HG02943 (cell line): ENCODE measurements at regions not wholly inside any gene's neighbourhood (a gene's known extent, or its start where the extent isn't known, plus 50 kb on each side); places are given as distances from the start of the nearest gene placed in this dataset.
"Not testable (repeated sequence)": the region's sequence is repeated elsewhere in the genome, so short reads cannot be mapped to it uniquely, and the experiment has no call there.

Experiments used
- ATAC-seq: cut with Tn5 transposase; IDR thresholded peaks from one replicate; pipeline ENCODE4 v1.9.1; 2021; ENCODE audit warnings: mild to moderate bottlenecking, low read depth, moderate library complexity; ENCODE audit not compliant: unreplicated experiment

DNA sequence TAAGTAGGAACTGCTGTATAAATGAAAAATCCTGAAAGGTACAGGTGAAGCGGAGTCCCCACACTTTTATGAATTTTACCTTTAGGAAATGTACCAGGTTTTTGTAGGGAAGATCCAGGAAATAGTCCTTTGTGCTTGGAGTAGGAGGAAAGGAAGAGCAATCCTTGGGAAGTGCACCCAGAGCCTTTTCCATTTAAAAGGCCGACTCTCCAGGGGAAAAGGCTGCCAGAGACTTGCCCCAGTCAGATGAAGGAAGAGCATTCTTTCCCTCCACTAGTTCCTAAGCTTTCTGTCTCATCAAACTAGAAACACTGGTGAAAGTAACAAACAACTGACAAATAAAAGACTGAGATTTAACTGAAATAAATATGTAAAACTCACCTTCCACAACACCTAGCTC, 779.4 kb upstream of the CDH6 start:
- no peak for ATAC-seq

DNA sequence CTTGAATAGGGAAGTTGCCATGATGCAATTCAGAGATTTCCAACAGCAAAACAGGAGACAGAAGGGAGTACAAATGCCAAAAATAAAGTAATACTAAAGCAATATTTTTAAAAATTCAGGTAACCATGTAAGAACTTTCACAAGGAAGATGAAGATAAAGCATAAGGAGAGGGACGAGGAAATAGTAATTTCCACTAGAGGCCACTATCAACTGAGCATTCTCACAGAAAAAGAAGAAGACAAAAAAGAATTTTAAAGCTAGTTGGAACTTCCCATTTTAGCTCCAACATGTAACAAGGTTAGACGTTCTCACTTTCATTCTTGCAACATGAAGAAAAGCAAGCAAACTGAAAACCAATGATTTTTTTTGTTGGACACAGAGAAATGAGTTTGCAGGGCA, 779.9 kb upstream of the CDH6 start:
- no peak for ATAC-seq

DNA sequence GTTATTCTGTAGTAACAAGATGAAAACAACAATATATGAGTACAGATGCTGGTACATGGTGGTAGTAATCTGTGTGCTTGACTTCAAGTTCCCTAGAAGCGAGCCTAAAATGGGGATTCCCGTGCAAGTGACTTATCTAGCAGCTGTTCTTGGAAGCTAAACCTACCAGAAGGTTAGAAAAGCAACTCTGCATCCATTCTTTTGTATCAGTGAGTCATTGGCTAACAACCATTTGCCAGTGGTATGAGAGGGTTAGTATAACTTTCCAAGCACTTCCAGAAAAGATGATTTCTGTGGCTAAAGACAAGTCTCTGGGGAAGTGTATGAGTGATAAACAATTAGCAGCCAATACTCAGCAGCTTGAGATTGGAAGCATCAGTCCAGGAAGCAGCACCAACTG, 787.7 kb upstream of the CDH6 start:
- ATAC-seq = no peak

DNA sequence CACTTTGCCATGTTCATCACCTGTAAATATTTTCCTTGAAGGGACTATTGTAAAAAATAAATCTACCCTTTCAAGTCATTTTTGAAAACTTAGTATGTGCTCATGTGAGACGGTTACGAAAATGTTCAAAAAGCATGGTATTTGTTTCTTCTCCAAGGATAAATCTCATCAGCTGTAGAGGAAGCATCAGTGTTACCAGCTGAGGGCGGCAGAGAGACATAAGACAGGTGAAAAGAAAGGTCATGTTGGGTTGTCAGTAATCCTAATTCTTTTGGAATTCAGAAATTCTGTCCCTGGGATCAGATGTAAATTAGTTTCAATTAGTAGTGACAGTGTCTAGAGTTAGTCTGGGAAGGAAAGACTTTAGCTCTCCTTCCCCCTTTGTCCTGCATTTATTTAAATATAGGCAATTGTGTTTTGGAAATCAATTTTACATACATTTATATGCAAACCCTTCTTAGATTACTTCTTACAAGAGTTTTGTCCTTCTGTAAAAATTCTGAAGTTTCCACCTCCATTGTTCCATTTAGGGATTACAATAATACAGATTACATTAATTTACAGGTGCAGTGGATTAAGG, 791.9 kb upstream of the CDH6 start:
- no peak for ATAC-seq

DNA sequence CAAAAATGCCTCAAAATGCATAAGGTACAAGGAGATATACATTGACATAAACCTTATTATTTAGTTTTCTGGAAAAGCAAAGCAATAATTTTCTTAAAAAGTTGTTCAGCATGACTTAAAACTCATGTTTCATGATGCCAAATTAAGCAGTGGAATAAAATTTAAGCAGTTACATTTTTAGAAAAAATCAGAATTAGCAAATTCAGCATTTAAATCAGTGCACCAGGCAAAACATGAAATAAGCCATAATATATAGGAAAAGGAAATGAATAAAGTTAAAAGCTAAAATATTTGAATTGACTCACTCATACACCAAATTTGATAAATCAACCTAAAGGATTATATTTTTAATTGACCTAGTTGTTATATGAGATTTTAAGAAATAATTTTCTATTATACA, 795.1 kb upstream of the CDH6 start:
- ATAC-seq = no peak

DNA sequence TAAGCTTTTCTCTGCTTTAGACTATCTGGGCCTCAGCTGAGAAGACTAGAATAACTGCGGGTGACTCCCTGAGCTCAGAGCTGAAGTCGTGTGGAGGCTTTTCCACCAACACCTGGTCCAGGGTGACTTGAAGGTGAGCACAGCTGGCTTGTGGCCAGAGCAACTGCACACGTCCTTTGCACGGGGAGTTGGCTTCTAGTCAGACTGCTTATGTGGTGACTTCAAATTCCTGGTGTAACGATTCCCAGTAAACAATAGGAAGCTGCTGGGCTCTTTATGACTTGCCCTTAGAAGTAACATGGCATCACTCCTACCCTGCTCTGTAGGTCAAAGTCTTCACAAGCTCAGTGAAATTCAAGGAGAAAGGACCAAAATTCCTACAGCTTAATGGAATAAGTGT, 800.6 kb upstream of the CDH6 start:
- ATAC-seq = no peak

DNA sequence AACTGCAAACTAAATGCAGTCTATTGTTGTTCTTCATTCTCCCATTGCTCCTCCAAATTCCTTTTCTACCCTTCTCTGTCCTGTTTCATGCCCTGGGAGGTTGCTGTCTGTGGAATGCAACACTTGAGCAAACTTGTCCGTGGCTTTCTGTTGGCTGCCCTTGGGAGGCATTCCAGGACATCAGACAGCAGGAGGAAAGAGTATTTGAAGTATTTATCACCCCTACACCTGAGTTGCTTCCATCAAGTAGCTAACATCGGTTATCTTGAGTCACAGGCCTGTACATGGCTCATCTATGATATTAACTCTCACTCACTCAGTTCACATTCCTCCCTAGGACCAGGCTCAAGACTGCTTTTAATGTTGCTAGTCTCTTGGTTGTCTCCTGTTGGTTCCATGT, 803.4 kb upstream of the CDH6 start:
- no peak for ATAC-seq

DNA sequence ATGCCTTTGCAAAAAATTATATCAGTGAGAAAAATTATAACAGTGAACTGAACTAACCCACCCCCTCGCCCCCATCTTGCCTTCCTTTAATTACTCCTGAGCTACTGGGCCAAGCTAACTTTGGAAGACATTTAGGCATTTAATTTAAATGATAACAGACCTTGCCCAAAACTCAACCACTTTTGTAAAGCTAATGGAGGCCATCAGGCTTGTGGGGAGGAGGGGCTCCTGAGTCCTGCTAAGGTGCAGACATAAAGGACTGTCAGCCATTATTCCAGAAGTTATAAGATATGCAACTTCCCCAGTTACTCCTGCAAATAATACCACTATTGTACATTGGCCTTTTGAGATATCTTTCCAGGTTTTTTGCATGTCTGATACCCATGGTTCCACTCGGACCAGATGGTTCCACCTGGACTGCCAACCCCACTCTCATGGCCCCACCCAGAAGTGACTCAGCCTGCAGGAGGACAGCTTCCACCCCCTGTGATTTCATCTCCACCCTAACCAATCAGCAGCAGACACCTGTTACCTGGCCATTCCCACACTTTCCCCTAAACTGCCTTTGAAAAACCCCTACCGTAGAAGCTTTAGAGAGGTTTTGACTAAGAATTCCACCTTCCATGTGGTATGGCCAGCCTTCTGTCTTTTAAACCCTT, 805.4 kb upstream of the CDH6 start:
- no peak for ATAC-seq

DNA sequence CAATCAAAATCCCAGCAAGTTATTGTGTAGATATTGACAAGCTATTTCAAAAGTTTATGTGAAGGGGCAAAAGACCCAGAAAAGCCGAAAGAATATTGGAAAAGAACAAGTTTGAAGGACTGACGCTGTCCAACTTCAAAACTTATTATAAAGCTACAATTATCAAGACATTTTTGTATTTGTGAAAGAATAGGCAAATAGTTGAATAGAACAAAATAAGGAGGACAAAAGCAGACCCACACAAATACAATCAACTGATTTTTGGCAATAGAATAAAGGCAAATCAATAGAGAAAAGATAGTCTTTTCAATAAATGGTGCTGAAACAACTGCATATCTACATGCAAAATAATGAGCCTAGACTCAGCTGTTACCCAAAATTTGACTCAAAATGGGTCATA, 807.7 kb upstream of the CDH6 start:
- no peak for ATAC-seq

DNA sequence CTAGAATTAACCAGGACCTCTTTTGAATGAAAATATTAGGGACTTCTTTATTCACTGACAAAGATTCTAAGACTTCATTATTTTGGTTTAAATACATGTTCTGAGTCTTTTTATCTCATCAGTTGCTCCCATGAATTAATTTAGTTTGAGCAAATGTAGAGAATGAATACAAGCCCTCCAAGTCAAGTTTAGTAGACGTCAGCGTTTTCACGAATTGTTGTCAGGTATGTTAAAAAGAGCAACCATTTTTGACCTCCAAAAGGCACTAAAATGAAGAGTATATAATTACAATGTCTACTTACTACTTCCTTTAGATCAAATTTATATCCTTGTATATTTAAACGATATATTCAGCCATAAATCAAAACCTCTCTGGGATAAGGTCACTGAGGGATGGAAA, 809.3 kb upstream of the CDH6 start:
- ATAC-seq = no peak

DNA sequence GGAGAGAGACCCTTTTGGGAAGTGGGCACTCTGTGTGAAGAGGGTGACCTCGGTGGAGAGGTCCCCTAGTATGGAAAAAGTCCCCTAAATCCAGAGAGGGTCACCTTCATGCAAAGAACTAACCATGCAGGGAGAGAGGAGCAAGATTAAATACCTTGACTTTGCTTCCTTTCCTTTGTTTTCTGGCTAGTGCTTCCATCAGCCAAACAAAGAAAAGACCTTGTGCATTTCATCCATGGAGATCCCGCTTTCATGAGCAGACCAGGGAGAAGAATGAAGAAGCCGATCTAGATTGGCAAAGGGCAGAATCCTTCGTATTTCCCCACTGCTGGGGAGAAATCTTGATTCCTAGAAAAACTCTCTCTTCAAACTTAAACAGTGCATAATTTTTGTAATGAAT, 813.3 kb upstream of the CDH6 start:
- no peak for ATAC-seq

DNA sequence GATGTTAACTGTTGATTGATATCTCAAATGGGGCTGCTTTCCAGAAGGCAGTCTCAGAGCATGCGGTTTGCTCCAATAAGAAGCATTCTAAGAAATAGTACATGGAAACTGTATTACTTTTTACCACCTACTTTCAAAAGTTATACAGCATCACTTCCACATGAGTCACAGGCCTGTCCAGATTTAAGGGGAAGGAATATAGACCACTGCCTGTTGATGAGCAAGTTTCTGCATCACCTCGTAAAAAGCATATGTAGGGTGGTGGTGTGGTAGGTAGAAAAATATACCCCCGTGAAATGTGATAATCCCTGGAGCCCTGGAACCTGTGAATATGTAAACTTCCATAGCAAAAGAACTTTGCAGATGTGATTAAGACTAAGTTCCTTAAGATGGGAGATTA, 816.6 kb upstream of the CDH6 start:
- ATAC-seq = no peak

DNA sequence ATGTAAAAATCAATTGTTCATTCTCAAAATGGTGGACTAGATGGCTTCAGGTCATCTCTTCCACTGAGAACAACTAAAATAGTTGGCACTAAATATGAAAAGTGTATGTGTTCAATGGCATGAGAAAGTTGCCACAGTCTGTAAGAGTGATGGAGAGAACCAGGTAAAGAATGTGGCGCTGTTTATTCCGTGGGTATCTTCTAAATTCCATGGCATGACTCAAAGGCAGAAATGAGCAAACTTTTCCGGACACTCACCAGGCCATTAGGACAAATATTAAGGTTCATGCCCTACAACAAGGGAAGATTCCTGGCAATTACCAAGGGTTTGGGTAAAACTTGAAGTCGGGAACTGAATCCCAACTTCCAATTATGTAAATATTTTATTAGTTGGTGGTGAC, 825.4 kb upstream of the CDH6 start:
- ATAC-seq = no peak

DNA sequence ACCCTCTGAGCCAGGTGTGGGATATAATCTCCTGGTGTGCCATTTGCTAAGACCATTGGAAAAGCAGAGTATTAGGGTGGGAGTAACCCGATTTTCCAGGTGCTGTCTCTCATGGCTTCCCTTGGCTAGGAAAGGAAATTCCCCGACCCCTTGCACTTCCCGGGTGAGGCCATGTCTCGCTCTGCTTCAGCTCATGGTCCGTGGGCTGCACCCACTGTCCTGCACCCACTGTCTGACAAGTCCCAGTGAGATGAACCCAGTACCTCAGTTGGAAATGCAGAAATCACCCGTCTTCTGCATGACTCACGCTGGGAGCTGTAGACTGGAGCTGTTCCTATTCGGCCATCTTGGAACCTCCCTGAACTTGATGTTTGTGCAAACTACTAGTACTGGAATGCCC, 828.5 kb upstream of the CDH6 start:
- not testable (repeated sequence) for ATAC-seq

DNA sequence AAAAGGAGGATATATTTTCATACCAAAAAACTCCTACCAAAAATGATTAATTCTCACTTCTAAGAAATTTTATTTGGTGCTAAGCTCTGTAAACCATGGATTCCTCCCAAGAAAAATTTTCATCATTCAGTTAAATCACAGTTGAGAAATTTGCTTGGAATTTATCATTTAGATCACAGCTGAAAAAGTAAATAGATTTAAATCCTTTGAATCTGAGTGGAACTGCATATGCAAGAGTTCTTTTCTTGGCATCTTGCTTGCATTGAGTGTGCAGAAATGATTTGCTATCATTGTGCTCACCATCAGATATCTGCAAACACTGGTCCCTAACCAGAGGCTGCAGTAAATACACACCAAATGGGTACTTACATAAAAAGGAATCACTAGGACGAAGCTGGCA, 836.1 kb upstream of the CDH6 start:
- ATAC-seq = no peak

DNA sequence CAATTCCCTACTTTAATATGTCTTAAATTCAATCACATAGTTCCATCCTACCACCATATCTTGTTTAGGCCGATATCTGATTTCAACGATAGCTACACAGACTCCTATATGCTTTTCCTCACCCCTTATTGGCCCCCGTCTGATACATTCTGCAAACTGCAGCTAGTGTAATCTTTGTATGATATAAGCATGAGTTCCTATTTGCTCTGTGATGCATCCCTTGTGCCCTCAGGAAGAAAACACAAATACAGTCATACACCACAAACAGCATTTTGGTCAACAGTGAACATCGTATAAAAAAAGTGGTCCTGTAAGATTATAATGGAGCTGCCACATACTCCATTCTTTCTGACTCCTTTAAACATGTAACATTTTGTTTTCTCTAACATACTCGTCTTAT, 837.8 kb upstream of the CDH6 start:
- ATAC-seq = no peak

DNA sequence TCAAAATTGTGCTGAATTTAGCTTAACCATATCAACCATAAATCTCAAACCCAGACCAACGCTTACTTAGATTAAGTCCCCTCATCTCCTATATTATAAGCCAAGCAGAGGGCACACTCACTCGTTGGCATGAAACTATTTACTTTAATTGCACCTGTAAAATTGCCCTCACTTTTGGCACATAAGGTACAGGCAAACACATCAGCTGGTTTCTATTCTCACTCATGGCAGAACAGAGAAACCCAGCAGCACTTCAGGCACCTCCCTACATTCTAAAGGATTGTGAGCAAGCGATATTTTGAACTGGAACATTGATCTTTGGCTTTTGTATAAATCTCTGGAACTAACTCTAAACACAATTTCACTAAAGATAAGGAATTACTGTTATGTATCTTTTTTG, 845.6 kb upstream of the CDH6 start:
- no peak for ATAC-seq

DNA sequence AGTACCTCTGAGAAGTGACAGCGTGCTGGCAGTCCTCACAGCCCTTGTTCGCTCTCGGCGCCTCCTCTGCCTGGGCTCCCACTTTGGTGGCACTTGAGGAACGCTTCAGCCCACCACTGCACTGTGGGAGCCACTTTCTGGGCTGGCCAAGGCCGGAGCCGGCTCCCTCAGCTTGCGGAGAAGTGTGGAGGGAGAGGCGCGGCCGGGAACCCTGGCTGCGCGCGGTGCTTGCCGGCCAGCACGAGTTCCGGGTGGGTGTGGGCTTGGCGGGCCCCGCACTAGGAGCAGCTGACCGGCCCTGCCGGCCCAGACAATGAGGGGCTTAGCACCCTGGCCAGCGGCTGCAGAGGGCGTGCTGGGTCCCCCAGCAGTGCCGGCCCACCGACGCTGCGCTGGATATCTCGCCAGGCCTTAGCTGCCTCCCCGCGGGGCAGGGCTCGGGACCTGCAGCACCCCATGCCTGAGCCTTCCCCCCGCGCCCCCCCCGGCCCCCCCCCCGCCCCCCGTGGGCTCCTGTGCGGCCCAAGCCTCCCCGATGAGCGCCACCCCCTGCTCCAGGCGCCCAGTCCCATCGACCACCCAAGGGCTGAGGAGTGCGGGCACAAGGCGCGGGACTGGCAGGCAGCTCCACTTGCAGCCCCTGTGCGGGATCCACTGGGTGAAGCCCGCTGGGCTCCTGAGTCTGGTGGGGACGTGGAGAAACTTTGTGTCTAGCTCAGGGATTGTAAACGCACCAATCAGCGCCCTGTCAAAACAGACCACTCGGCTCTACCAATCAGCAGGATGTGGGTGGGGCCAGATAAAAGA, 847.7 kb upstream of the CDH6 start:
- ATAC-seq = not testable (repeated sequence)

DNA sequence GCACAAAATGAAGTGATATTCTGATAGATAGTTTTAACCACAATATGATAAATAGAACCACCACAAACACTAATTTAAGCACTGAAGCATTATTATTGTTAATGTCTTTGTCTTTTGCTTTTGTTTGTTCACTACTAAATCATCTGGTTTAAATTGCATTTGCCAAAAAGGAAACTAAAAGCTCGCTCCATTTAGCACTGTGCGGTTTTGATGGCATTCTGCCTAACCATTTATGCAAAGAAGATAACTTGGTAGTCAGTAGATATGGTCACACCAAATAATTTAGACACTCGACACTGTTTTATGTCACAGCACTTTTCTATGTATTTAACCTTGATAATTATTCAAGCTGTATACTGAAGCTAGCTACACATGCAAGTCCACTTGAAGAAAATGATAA, 849.8 kb upstream of the CDH6 start:
- ATAC-seq = no peak

DNA sequence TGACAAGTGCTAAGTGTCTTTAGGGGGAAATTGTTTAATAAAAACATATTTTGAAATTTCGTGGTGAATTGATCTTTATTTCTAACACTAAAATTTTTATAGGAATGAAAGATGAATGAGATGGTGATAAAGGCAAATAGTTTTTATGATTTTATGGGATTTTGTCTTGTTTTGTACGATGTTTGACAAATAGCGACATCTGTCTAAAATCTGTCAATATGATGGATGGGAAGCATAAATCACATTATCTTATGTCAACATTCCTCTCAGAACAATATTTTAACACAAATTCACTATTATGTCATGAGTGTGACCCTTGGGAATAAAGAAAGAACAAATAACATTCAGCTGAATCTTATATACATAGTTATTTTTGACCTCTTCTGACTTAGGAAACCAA, 852.0 kb upstream of the CDH6 start:
- no peak for ATAC-seq

DNA sequence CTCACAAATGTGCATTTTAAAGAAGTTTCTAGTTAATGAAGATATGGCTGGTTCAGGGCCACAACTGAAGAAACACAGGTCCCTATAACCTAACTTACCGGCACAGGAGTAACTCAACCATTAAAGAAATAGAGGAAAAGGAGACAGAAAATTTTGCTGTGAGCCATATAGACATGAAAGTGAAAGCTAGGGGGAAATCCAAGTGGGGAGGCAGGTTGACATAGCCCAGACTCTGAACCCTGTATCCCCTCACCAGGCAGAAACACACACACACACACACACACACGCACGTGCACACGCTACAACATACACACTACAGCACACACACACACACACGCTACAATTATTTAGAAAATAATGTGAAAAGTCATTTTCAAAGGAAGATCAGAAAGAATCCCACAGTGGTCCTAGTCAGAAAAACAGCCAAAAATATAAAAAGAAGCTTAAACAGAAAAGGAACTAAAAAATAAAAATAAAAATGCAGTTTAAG, 856.4 kb upstream of the CDH6 start:
- ATAC-seq = no peak

DNA sequence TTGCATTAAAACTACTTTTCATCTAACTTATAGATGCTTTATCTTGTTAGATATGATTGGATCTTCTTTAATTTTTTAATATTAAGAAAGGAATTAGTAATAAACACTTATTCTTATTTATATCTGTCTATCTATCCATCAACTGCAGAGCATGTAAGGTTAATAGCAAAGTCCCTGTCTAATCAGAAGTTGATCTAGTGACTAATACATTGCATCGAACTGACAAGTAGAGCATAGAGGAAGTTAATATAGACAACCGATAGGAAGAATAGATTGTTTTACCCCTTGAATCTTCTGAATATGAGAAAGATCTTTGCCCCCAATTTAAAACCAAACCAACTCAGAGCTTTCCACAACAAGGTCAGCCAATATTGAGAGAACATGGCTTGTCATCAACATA, 862.0 kb upstream of the CDH6 start:
- no peak for ATAC-seq
